Hematopoietic multipotent progenitor cell treated with erythropoietin and hydrocortisone succinate and interleukin-3 and kit ligand, for 8 days (in vitro differentiated cells): ENCODE measurements at regions not wholly inside any gene's neighbourhood (a gene's known extent, or its start where the extent isn't known, plus 50 kb on each side); places are given as distances from the start of the nearest gene placed in this dataset.
"Not testable (repeated sequence)": the region's sequence is repeated elsewhere in the genome, so short reads cannot be mapped to it uniquely, and the experiment has no call there.

ENCODE experiments used
- DNase-seq: peaks from one replicate; pipeline ENCODE4 v3.0.0-alpha.2; 2015

DNA sequence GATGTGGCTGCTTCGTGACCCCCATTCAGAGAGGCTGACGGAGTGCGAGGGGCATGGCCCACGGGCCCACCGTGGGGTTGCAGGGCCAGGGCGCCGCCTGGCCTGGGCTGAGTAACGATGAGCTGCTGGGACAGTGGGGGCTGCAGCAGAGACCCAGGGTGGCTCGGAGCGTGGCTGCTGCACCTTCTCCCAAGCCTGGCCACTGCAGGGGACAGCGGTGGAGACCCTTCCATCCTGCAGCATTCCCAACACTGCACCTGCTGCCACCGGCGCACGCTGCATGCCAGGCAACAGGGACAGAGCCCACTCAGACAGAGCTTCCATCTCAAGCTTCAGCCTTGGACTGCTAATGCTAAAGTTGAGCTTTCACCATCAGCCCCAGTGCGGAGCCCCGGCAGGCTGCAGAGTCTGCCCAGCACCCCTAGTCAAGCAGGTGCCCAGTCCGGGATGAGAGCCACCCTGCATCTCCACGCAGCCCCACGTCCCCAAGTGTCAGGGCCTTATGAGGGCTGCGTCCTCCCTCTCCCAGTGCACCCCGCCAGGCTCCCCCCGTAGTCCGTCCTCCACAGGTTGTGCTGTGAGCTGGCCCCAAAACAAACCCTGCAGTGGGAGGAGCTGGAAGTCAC lies 89.4 kb upstream of the AFDN start:
- DNase-seq: no peak

DNA sequence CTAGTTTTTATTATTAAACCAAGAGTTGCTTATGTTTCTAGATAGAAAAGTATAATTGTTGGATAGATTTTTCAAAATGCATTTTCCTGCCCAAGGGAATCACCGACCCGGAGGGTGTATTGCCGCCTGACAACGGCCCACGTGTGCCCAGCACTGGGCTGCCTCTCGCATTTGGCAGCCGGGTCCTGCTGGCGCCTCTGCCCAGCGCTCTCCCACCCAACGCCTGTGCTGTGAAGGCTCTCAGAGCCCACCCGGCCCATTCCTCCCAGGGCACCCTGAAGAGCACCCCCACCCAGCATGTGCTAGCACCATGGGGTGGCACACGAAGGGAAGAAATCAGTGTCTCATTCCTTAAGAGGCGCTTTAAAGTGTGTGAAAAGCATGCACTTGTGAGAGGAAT lies 88.3 kb upstream of the AFDN start:
- DNase-seq: no peak

DNA sequence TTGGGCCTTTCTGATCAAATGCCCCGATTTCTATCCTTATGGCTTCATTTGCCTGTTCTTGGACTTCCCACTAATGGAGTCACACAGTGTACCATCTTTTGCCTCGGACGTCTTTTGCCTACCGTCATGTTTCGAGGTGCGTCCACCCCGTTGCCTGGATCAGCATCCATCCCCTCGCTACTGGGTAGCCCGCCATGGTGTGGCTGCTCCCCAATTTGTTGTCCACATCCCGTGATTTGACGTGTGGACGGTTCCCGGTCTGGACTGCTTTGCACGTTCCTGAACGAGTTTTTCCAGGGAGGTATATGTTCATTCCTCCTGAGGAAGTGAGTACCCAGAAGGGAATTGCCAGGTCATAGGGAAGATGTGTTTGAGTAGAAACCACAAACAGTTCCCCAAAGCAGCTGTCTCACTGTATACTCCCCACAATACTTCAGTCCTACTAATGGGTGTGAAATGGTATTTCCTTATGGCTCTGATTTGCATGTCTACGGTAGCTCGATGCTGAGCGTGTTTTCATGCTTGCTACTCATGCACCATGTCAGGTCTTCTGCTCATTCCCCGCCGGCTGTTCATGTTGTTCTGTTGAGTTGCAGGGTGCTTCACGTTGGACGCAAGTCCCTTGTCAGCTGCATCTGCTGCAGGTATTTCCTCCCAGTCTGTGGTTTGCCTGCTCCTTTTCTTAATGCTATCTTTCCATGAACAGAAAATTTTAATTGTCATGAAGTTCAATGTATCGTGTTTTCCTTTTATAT lies 86.8 kb upstream of the AFDN start:
- no peak for DNase-seq

DNA sequence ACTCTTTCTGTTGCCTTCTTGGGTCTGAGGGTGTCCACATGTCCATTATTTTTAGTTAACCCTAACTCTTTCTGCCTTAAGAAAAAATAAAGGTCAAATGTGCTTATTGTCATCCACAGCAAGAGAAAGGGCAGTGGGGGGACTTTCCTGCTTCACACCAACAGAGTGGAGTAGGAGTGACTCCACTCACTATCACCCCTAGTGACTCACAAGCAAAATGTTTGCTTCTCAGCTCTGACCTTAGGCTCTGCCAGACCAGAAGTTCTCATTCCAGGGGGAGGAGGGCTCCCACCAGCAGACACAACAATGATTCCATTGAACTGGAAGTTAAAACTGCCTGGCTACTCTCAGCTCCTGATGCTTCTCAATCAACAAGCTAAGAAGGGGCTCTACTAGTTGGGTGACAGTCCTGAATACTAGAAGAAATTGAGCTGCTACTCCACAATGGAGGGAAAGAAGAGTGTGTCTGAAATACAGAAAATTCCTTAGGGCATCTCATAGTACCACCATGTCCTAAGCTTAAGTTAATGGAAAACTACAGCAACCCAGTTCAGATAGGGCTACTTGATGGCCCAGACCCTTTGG lies 83.9 kb upstream of the AFDN start:
- DNase-seq: no peak

DNA sequence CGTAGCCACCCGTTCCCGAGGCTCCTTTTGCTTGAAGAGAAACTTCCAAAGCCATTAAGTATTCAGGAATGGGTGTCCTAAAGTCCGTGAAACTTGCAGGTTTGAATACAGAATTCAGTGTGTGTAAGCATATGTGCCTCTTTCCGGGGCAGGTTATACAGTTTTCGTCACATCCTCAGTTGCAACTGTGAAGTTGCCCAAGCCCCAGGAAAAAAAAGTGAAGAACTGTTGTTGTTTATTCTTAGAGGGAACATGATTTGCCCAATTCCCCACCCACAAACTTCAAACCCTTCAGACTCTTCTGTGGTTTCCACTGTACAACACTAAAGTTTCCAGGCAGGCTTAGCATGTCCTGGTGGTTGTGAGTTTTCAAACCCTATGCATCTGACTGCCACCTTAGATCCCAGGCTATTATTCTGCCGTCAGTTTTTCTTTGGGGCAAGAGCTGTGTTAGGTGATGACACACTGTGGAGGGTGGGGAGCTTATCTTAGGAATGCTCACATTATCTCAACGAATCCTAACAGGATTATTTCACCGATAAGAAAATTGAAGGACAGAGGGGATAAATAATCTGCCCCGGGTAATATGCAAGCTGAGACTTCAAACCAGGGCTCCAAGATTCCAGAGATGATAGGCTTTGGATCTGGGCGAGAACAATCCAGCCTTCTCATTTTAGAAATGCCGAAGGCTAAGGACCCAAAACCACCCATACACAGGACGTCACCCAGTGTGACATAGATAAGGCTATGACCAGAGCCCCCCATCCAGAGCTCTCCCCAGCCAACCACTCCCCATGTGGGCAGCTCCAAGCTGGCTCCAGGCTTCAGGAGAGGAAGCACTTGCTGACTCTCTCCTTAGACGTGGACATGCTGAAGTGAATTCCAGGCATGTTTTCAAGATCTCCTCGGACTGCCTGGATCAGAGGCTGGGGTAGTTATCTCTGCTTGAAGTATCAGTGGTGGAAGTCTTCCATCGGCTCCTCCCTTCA lies 81.7 kb upstream of the AFDN start:
- no peak for DNase-seq

DNA sequence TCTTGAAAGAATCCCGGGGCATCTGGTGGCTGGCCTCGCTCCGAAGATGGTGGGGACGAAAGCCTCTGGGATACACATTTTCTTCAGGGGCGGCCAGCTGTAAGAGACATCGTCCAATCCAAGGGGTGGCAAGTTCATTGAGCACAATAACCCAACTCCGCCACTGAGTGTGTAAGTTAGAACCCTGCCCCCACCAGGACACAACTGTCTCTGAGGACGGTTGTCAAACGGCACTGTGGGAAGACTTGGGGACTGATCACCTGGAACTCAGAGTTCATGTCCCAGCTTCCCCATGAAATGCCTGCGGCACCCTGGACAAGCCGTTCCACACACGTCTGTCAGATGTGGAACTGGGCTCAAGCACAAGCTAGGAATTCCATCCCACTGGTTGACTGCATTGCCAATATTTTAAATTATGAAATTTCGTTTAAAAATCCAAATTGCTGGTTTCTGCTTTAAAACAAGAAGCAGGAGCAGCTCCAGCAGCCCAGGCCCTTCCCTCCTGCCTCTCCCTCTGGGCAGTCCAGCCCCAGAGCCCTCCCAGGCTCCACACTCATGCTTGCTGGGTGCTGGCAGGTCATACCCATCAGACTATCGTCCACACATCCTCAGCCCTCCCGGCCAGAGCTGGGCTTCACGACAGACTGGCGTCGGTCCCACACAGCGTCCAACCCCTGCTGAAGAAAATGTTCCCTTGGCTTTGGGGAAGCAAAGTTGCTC lies 80.9 kb upstream of the AFDN start:
- no peak for DNase-seq

DNA sequence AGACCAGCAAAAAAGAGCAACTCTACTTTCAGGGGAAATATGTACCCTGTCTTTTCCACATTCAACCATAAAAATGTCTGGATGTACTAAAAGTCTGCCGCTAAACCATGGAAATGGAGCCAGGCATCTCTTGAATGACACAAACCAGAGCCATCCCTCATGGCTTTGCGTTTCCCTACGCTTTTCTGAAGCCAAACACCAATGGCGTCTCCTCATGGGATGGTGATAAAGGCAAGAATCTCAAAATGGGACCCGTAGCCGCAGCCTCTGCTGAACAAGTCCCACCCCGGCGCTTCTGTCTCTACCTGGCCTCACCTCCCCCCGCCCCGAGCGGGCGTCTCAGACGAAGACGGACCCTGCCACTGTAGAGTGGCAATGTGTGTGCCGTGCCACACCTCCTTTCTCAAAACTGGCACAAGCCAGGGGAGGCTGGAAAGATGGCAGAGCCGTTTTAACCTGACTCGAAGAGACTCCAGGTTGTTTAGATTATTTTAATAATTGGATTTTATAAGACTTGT lies 80.3 kb upstream of the AFDN start:
- no peak for DNase-seq

DNA sequence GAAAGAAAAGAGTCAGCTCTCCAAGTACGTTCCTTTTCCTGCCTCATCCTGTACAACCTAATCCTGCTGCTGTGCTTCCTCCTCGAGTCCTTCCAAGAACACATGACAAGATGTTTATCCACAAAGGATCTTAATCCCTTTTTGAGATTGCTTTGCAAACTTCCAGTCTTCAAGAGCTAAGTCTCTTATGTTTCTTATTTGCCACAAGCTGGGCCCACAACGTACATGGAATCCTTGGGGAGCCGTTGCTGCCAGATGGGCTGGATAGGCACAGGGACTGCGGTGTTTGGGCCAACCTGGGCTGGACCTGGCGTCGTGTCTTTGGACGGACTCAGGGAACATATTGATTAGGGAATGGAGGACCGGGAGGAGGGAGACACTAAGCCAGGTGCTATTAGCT lies 79.7 kb upstream of the AFDN start:
- no peak for DNase-seq

DNA sequence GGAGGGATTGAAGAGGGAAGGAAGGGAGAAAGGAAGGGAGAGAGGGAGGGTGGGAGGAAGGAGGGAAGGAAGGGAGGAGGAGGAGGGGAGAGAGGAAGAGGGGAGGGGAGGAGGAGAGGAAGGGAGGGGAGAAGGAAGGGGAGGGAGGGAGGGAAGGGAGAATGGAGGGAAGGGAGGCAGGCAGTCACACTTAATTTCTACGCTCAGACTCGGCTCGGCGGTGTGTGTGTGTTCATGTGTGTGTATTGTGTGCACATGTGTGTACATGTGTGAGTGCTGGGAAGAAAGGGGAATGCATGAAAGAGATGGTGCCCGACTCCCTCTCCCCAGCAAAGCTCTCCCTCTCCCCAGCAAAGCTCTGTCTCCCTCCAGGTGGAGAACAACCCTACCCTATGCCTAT lies 79.1 kb upstream of the AFDN start:
- no peak for DNase-seq

DNA sequence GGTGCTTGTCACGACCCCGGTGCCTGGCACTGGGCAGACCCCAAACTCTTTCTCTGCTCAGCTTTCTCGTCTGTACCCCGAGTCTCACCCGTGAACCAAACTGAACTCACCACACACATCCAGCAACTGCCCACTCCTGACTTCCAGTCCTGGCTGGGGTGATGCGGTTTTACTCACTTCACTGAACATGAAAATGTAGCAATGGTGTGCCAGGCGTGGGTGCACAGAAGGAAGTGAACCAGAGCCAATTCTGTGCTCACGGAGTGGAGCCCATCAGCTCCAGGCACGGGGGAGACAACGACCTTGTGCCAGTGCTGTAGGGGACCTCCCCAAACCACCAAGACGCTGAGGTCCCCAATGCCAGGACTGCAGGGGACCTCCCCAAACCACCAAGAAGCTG lies 78.7 kb upstream of the AFDN start:
- DNase-seq: no peak

DNA sequence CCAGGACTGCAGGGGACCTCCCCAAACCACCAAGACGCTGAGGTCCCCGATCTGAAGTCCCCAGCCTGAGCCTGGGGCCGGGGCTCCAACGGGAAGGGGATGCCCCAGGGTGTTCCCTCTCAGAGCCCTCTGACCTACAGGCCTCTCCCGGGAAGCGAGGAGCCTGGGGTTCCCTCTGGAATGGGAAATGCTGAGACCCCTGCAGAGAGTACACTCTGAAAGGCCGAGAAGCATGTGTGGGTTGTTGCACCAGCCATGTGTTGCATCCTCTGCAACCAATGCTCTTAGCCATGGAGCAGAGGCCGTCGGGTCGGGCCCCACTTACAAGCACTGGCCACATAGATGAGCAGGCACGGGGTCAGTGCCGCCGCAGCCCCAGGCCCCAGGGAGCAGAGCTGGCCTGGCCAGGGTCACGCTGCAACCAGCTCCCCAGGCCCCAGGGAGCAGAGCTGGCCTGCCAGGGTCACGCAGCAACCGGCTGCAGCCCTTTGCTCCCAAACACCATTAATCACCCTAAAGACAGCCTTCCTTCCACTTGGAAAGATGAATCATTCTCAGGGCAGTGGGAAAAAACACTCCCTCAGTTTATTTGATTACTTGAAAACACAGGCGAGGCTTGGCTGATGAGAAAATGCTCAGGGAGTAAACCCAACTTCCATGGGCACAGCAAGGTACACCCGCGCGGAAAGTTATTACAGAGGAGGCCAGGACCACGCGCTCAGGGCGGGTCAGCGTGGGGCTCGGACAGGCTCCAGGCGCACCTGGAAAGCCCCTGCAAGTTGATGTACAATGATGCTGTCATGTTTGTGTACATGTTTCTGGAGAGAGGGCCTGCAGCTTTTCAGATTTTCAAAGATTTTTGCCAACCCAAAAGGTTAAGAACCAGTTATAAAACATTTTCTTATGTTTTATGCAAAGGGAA lies 78.0 kb upstream of the AFDN start:
- DNase-seq: no peak

DNA sequence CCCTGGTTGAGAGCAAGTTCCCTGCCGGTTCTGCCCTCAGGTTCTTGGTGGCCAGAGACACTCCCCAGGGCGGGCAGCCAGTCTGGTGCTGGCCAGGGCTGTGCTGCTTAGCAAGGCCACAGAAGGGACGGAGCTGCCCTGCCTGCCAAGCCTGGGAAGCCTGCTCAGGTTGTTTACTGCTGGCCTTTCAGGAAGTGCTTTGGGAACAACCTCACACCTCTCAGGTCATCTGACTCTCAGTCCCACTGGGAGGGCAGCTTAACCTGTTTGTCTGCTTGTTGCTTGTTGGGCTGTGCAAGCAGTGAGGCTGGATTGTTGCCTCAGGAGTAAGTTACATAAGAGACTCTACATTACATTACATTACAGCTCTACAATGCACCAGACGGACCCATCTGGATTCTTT lies 75.8 kb upstream of the AFDN start:
- DNase-seq: no peak

DNA sequence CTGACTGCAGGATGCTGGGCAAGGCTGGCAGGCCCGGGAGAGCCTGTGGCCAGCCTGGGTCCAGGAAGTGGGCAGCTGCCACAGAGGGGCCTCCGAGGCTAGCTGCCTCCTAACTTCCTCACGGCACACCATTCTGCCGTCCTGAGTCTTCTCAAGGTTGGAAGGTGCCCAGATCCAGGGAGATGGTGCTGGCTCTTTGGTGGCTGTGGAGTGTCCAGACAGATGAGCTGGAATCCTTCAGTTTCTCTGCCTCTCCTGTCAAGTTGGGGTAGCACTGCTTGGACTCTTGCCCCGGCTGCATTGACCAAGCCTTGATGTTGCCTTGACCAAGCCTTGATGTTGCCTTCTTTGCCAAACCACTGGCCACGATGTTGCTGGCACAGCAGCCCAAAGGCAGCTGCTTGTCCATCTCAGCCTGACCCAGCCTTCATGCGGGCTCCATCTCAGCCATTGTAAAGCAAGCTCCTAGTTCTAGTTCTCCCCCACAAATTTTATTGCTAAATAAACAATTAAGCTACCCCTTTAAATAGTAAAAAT lies 75.1 kb upstream of the AFDN start:
- DNase-seq: no peak

DNA sequence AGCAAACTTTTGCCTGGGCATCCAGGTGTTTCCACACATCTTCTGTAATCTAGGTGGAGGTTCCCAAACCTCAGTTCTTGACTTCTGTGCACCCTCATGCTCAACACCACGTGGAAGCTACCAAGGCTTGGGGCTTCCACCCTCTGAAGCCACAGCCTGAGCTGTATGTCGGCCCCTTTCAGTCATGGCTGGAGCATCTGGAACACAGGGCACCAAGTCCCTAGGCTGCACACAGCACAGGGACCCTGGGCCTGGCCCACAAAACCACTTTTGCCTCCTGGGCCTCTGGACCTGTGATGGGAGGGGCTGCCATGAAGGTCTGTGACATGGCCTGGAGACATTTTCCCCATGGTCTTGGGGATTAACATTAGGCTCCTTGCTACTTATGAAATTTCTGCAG lies 73.4 kb upstream of the AFDN start:
- DNase-seq: not testable (repeated sequence)

DNA sequence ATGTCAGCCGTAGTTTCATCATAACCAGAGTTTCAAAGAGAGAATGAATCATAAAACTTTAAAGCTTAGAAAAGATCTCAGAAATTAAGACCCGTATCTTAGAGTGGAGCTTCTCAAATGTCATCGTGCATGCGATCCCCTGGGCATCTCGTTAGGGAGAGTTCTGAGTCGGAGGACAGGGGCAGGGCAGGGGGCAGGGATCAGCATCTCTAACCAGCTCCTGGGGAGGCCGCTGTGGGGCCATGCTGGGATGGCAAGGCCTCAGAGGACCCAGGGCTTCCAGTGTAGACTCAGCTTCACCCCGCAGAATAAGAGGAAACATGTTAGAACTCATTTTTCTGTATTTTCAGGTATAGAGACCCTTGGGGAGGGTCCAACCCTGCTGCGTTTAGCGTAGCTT lies 72.0 kb upstream of the AFDN start:
- no peak for DNase-seq

DNA sequence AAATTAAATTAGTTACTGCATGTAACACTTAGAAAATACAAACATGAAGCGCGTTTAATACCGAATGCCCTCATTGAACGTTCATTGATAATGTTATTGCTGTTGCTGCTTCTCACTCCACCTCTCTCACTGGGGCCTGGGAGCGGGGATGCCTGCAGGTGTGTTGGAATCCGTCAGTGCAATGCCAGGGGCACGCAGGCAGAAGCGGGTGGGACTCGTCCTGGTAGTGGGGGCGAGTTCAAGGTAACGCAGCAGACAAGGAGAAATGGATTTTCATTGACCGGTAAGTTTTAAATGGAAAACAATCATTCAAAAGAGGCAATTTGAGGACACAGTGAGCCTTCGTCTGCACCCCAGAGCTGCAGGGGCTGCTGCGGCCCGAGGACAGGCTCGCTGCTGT lies 71.2 kb upstream of the AFDN start:
- DNase-seq: no peak

DNA sequence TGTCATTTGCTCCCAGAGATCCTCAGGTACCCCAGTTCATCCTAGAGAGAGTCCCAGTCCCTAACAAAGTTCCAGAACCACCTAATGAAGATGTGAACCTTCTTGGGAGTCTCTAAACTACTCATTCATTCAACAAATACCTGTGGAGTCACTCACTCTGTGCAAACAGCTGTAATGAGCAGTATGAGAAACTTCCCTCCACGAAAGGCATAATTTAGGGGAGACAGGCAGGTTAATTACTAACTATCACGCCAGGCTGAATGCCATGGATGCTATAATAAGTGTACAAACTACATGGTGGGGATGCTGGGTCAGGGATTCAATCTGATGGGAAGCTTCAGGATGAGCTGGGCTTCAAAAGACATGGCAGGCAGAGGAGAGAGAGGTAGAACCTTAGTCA lies 70.1 kb upstream of the AFDN start:
- DNase-seq: no peak

DNA sequence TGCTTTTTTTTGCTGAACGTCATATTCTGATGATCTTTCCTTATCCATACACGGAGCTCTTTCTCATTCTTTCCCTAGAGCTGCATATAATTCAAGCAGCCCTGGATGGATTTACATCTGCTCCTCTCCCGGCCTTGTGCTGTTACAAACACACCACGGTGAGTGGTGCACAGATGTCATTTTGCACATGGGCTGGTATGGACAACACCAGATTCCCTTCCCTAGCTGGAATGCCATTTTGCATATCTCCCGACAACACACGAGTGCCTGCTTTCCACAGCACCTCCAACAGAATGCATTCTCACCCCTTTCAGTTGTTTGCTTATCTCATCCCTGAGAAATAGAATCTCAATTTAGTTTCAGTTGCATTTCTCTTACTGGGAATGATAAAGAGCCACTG lies 69.5 kb upstream of the AFDN start:
- DNase-seq: no peak

DNA sequence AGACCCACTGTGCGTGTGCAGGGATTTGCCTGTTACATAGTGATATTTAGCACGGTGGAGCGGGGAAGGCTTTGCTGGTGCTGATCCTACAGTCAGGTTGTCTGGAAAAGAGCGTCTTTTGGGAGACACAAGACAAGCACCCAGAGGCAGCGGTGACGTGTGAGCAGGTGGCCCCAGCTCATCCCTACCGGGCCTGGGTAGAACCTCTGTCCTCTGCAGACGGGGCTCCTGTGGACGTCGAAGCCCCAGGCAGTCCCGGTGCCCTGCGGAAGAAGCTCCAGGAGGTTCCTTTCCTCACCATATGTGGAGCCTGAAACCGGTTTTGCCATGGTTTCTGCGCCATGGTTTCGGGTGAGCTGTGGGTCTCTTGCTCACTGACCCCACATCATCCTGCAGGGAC lies 68.9 kb upstream of the AFDN start:
- DNase-seq: no peak

DNA sequence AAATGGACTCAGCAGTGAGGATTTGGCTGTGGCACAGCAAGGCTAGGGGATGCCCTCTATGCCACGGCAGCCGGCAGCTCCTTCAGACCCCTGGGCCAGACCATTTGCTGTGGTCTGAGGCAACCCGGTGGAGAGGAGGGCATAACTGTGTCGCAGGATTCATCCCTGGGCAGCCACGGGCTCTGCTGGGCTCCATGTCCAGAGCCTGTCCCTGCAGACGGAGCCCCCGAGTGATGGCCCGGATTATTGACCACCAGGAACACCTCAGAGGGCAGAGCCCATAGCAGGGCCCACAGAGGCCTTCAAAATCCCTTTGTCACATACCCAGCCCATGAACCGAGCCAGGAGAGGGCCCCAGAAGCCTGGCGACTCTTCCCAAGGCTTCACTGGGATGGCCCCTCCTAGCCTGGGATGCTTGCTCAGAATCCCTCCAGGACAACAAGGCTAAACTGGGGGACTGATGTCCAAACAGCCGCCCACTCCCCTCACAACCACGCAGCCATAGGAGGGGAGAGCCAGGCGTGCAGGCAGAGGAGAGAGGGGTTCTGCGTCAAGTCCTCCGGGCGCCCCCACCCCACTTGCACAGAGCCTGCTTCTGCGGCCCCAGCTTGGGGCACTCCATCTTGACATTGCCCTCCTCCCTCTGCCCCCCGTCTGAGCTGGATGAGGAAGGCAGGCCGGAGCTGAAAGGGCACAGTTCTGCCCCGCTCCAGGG lies 68.2 kb upstream of the AFDN start:
- DNase-seq: no peak
